ENCODE measurements at regions not wholly inside any gene's neighbourhood (a gene's known extent, or its start where the extent isn't known, plus 50 kb on each side); places are given as distances from the start of the nearest gene placed in this dataset.

GRCh38 chr16:64419832-64420231 lies 702.0 kb downstream of the CDH11 start:
- no peak for TF ChIP-seq CTCF (IDR thresholded peaks at IDR 0.05)
- ATAC-seq (ENCODE audit: low FRiP score) (no peak), DNase-seq (ENCODE audit: low spot score) (no peak)

- TF ChIP-seq CTCF (IDR thresholded peaks at IDR 0.05), result no peak
- DNase-seq (ENCODE audit: low spot score) (no peak), ATAC-seq (ENCODE audit: low FRiP score) (peak; percentile 87)
Observed at GRCh38 chr16:64417711-64418227, 704.1 kb downstream of the CDH11 start.

- no peak for TF ChIP-seq CTCF (IDR thresholded peaks at IDR 0.05)
- DNase-seq (ENCODE audit: low spot score) (no peak), ATAC-seq (ENCODE audit: low FRiP score) (no peak)
Observed at GRCh38 chr16:64416216-64417005, 705.5 kb downstream of the CDH11 start.

- DNase-seq (ENCODE audit: low spot score) (no peak), ATAC-seq (ENCODE audit: low FRiP score) (no peak)
- TF ChIP-seq CTCF (IDR thresholded peaks at IDR 0.05), result no peak
Observed at GRCh38 chr16:64412578-64413280, 709.1 kb downstream of the CDH11 start.

- DNase-seq (ENCODE audit: low spot score) (no peak), ATAC-seq (ENCODE audit: low FRiP score) (peak; percentile 80)
- no peak for TF ChIP-seq CTCF (IDR thresholded peaks at IDR 0.05)
Observed at GRCh38 chr16:64410306-64410705, 711.6 kb downstream of the CDH11 start.

- ATAC-seq (ENCODE audit: low FRiP score) (peak; percentile 60), DNase-seq (ENCODE audit: low spot score) (no peak)
- no peak for TF ChIP-seq CTCF (IDR thresholded peaks at IDR 0.05)
Observed at GRCh38 chr16:64409783-64410210, 712.1 kb downstream of the CDH11 start.

Data from omental fat pad (tissue), 3 donors.